IMR-90 (cell line): ENCODE measurements at regions not wholly inside any gene's neighbourhood (a gene's known extent, or its start where the extent isn't known, plus 50 kb on each side); places are given as distances from the start of the nearest gene placed in this dataset.

Experiments used
- ATAC-seq: fragments of 200-7000 bp; cut with Tn5 transposase; 2 replicates; pipeline ENCODE4 v1.9.1; 2020; ENCODE audit warnings: low read depth, mild to moderate bottlenecking, moderate library complexity
- BruUV-seq: library from RNA; stranded (reverse); fragments of 400-500 nt; replicated peaks from 2 replicates; lab custom pipeline; 2021; lab: Mats Ljungman, UMichigan
- CTCF ChIA-PET: fragments of 300-600 bp; formaldehyde crosslinking; extraction: SDS; loops from one replicate; lab custom pipeline; 2021; ENCODE audit warnings: antibody characterized with exemption; lab: Yijun Ruan, JAX
- POLR2A ChIA-PET: fragments of 300-600 bp; sonication (Branson Sonifier 250); formaldehyde crosslinking; loops from one replicate; lab custom pipeline; 2022; ENCODE audit warnings: antibody characterized with exemption; ENCODE audit not compliant: unreplicated experiment; lab: Charles Lee
- DNase-seq: peaks from one replicate; pipeline ENCODE4 v3.0.0; 2013
- H2AFZ ChIP-seq: replicated peaks from 2 replicates; pipeline ENCODE3; 2013; ENCODE audit warnings: low read length, mild to moderate bottlenecking; ENCODE audit not compliant: poor library complexity
- H2AK5ac ChIP-seq: 2 replicates; pipeline ENCODE4 v1.6.1; 2013; ENCODE audit warnings: low read depth, low read length, inconsistent platforms
- H2AK9ac ChIP-seq: replicated peaks from 2 replicates; pipeline ENCODE3; 2013; ENCODE audit warnings: mild to moderate bottlenecking, low read depth, low read length, moderate library complexity; ENCODE audit not compliant: poor library complexity
- H2BK120ac ChIP-seq: 2 replicates; pipeline ENCODE4 v1.6.1; 2013; ENCODE audit warnings: low read depth, low read length, inconsistent platforms
- H2BK15ac ChIP-seq: 3 replicates; pipeline ENCODE4 v1.6.1; 2013; ENCODE audit warnings: low read depth, low read length, inconsistent platforms
- H2BK20ac ChIP-seq: 2 replicates; pipeline ENCODE4 v1.6.1; 2013; ENCODE audit warnings: low read depth, mild to moderate bottlenecking, inconsistent platforms, low read length, moderate library complexity
- H2BK5ac ChIP-seq: 2 replicates; pipeline ENCODE4 v1.6.1; 2013; ENCODE audit warnings: mild to moderate bottlenecking, low read depth, low read length, inconsistent platforms; ENCODE audit not compliant: poor library complexity, severe bottlenecking
- H3K14ac ChIP-seq: replicated peaks from 2 replicates; pipeline ENCODE4 v1.6.1; 2013; ENCODE audit warnings: low read depth, low read length, inconsistent platforms
- H3K18ac ChIP-seq: 2 replicates; pipeline ENCODE4 v1.6.1; 2013; ENCODE audit warnings: low read depth, low read length, control low read depth
- H3K23ac ChIP-seq: 2 replicates; pipeline ENCODE4 v1.6.1; 2013; ENCODE audit warnings: low read depth, low read length, inconsistent platforms
- H3K27ac ChIP-seq: 2 replicates; pipeline ENCODE4 v1.5.1; 2013; ENCODE audit warnings: mild to moderate bottlenecking, control low read depth, low read length; ENCODE audit not compliant: insufficient read depth
- H3K27me3 ChIP-seq: 2 replicates; pipeline ENCODE4 v1.6.1; 2013; ENCODE audit warnings: low read length; ENCODE audit not compliant: control insufficient read depth, insufficient read depth
- H3K36me3 ChIP-seq: 2 replicates; pipeline ENCODE4 v1.6.1; 2013; ENCODE audit warnings: low read length, mixed read lengths; ENCODE audit not compliant: control insufficient read depth, insufficient read depth
- H3K4ac ChIP-seq: 2 replicates; pipeline ENCODE4 v1.6.1; 2013; ENCODE audit warnings: low read depth, low read length, inconsistent platforms
- H3K4me1 ChIP-seq: 2 replicates; pipeline ENCODE4 v1.6.1; 2013; ENCODE audit warnings: low read length, mixed read lengths; ENCODE audit not compliant: control insufficient read depth, insufficient read depth
- H3K4me2 ChIP-seq: 2 replicates; pipeline ENCODE4 v1.6.1; 2013; ENCODE audit warnings: low read depth, mild to moderate bottlenecking, control low read depth, low read length, moderate library complexity
- H3K4me3 ChIP-seq: 2 replicates; pipeline ENCODE4 v1.5.1; 2013; ENCODE audit warnings: low read depth, mild to moderate bottlenecking, control low read depth, low read length, moderate library complexity; ENCODE audit not compliant: insufficient read depth
- H3K56ac ChIP-seq: 2 replicates; pipeline ENCODE4 v1.6.1; 2013; ENCODE audit warnings: low read length, inconsistent platforms; ENCODE audit not compliant: insufficient read depth; ENCODE audit errors: extremely low read depth
- H3K79me1 ChIP-seq, 2 experiments: 2 replicates each; pipeline ENCODE4 v1.6.1; 2013; ENCODE audit warnings: low read length in 2 of 2, inconsistent platforms in 1 of 2, low read depth in 1 of 2
- H3K9ac ChIP-seq: 2 replicates; pipeline ENCODE4 v1.6.1; 2013; ENCODE audit warnings: low read depth, low read length, control low read depth
- H3K9me1 ChIP-seq: 2 replicates; pipeline ENCODE4 v1.6.1; 2013; ENCODE audit warnings: low read length, inconsistent platforms; ENCODE audit not compliant: insufficient read depth
- H3K9me3 ChIP-seq: 2 replicates; pipeline ENCODE4 v1.6.1; 2013; ENCODE audit warnings: low read length; ENCODE audit not compliant: control insufficient read depth, insufficient read depth
- H4K20me1 ChIP-seq: 2 replicates; pipeline ENCODE4 v1.6.1; 2013; ENCODE audit warnings: low read length, inconsistent platforms; ENCODE audit not compliant: insufficient read depth
- H4K5ac ChIP-seq: 2 replicates; pipeline ENCODE4 v1.6.1; 2013; ENCODE audit warnings: mild to moderate bottlenecking, low read depth, low read length, control low read depth
- H4K8ac ChIP-seq, 2 experiments: 2 replicates each; pipeline ENCODE4 v1.6.1; 2013; ENCODE audit warnings: low read depth in 2 of 2, low read length in 2 of 2, control low read depth in 1 of 2, inconsistent platforms in 1 of 2
- H4K91ac ChIP-seq: 2 replicates; pipeline ENCODE4 v1.6.1; 2013; ENCODE audit warnings: low read depth, low read length, inconsistent platforms; ENCODE audit not compliant: insufficient read depth
- BHLHE40 ChIP-seq: fragments of 150-350 bp; IDR thresholded peaks from 2 replicates; pipeline ENCODE4 v1.6.1; 2016; ENCODE audit warnings: mild to moderate bottlenecking, low read depth, low read length
- CEBPB ChIP-seq: IDR thresholded peaks from 2 replicates; pipeline ENCODE4 v1.6.1; 2012; ENCODE audit warnings: low read depth, low read length, improper control_type of control experiment
- CHD1 ChIP-seq: IDR thresholded peaks from 2 replicates; pipeline ENCODE4 v1.6.1; 2012; ENCODE audit warnings: low read depth, low read length, improper control_type of control experiment
- ELK1 ChIP-seq: fragments of 150-350 bp; IDR thresholded peaks from 2 replicates; pipeline ENCODE4 v1.6.1; 2016; ENCODE audit warnings: low read depth, mild to moderate bottlenecking, low read length, moderate library complexity, borderline replicate concordance
- FOS ChIP-seq: fragments of 150-350 bp; IDR thresholded peaks from 2 replicates; pipeline ENCODE4 v1.6.1; 2016; ENCODE audit warnings: low read depth, low read length
- MAFK ChIP-seq: IDR thresholded peaks from 2 replicates; pipeline ENCODE4 v1.6.1; 2012; ENCODE audit warnings: low read depth, low read length, improper control_type of control experiment
- MAZ ChIP-seq: IDR thresholded peaks from 2 replicates; pipeline ENCODE4 v1.6.1; 2012; ENCODE audit warnings: low read depth, mild to moderate bottlenecking, low read length, improper control_type of control experiment, moderate library complexity, borderline replicate concordance
- MXI1 ChIP-seq: IDR thresholded peaks from 2 replicates; pipeline ENCODE4 v1.6.1; 2012; ENCODE audit warnings: low read depth, mild to moderate bottlenecking, low read length, moderate library complexity, borderline replicate concordance
- NFE2L2 ChIP-seq: fragments of 150-350 bp; IDR thresholded peaks from 2 replicates; pipeline ENCODE4 v1.6.1; 2016; ENCODE audit warnings: low read depth, mild to moderate bottlenecking, low read length
- POLR2A ChIP-seq: IDR thresholded peaks from 2 replicates; pipeline ENCODE4 v1.6.1; 2012; ENCODE audit warnings: mild to moderate bottlenecking, low read depth, low read length
- RAD21 ChIP-seq: IDR thresholded peaks from 2 replicates; pipeline ENCODE4 v1.6.1; 2012; ENCODE audit warnings: low read length, improper control_type of control experiment
- RCOR1 ChIP-seq: IDR thresholded peaks from 2 replicates; pipeline ENCODE4 v1.6.1; 2012; ENCODE audit warnings: mild to moderate bottlenecking, low read length, improper control_type of control experiment; ENCODE audit not compliant: insufficient replicate concordance
- RFX5 ChIP-seq: IDR thresholded peaks from 2 replicates; pipeline ENCODE4 v1.8.0; 2012; ENCODE audit warnings: low read depth, mild to moderate bottlenecking, low read length, moderate library complexity
- SMC3 ChIP-seq: fragments of 150-350 bp; IDR thresholded peaks from 2 replicates; pipeline ENCODE4 v1.6.1; 2016; ENCODE audit warnings: low read depth, mild to moderate bottlenecking, antibody characterized with exemption, low read length, moderate library complexity
- WGBS, 2 experiments: methylation state at CpG; one replicate each; pipeline versions ENCODE4 v1.1.5 to v1.1.7; 2013; ENCODE audit warnings: missing lambda C conversion rate in 2 of 2; ENCODE audit not compliant: insufficient read length in 1 of 2; ENCODE audit errors: extremely low coverage in 2 of 2; 5-methylcytosine and 5-hydroxymethylcytosine counted together
- dilution Hi-C: fragments of 300-500 bp; cut with HindIII; formaldehyde crosslinking; loops from one replicate; pipeline ENCODE4 v1.14.3; 2018; ENCODE audit warnings: low sequenced_read_pairs; ENCODE audit not compliant: unreplicated experiment
- in situ Hi-C: fragments of 300-500 bp; cut with MboI; formaldehyde crosslinking; loops from 3 replicates; pipeline ENCODE4 v1.14.3; 2019; ENCODE audit warnings: low sequenced_read_pairs, inconsistent platforms, mixed read lengths
- intact Hi-C: fragments of 100-400 bp; cut with micrococcal nuclease; formaldehyde crosslinking; loops from 2 replicates; pipeline ENCODE4 v1.10.0; 2022
- TF ChIP-seq, protein P1 (sequence below): fragments of 150-350 bp; IDR thresholded peaks from 2 replicates; pipeline ENCODE4 v1.6.1; 2017; ENCODE audit warnings: mild to moderate bottlenecking, antibody characterized with exemption, low read length, low read depth
- TF ChIP-seq, protein P2 (sequence below): conservative IDR thresholded peaks from 2 replicates; pipeline ENCODE4 v1.5.1; 2012; ENCODE audit warnings: mild to moderate bottlenecking, low read depth, low read length, improper control_type of control experiment

- 84% methylated on average over 8 of the region's 15 CpGs; no CpG with 5 or more reads in 1 of the 2 experiments for WGBS, 2 experiments
- Histone ChIP-seq H3K23ac (no peak overlapping the region), H2AK5ac (no peak overlapping the region), H3K36me3 (no peaks in the 10 kb centered on the region), H4K5ac (no peak overlapping the region), H2AK9ac (no peak overlapping the region), H4K20me1 (no peaks in the 10 kb centered on the region), H3K4ac (no peak overlapping the region), H3K9me3 (no peaks in the 10 kb centered on the region), H4K91ac (no peak overlapping the region), H3K9me1 (peaks cover 14% of the 10 kb centered on the region), H2BK120ac (no peak overlapping the region), H3K4me2 (no peak overlapping the region), H2BK5ac (no peak overlapping the region), H3K14ac (no peak overlapping the region), H3K27ac (no peak overlapping the region), H3K18ac (no peak overlapping the region), H2BK15ac (no peak overlapping the region), H3K9ac (no peak overlapping the region), H3K4me3 (no peak overlapping the region), H3K27me3 (no peaks in the 10 kb centered on the region), H3K56ac (no peak overlapping the region), H3K79me1 (no peaks in the 10 kb centered on the region), H4K8ac (no peak overlapping the region), H2AFZ (no peak overlapping the region), H2BK20ac (no peak overlapping the region), H3K4me1 (peaks cover 19% of the 10 kb centered on the region)
- in situ Hi-C loops = no loop called here
- BruUV-seq = no TSS peak
- POLR2A ChIA-PET = no interaction called here
- dilution Hi-C loops = no loop called here
- ATAC-seq = no peak
- TF ChIP-seq BHLHE40 (no peak), MAZ (no peak), SMC3 (no peak), POLR2A (no peak), MXI1 (no peak), ELK1 (no peak), MAFK (no peak), RCOR1 (no peak), FOS (no peak), RFX5 (no peak), RAD21 (no peak), CHD1 (no peak), CEBPB (no peak), NFE2L2 (no peak)
- TF ChIP-seq, protein P1, sequence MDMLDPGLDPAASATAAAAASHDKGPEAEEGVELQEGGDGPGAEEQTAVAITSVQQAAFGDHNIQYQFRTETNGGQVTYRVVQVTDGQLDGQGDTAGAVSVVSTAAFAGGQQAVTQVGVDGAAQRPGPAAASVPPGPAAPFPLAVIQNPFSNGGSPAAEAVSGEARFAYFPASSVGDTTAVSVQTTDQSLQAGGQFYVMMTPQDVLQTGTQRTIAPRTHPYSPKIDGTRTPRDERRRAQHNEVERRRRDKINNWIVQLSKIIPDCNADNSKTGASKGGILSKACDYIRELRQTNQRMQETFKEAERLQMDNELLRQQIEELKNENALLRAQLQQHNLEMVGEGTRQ = no peak
- TF ChIP-seq, protein P2, sequence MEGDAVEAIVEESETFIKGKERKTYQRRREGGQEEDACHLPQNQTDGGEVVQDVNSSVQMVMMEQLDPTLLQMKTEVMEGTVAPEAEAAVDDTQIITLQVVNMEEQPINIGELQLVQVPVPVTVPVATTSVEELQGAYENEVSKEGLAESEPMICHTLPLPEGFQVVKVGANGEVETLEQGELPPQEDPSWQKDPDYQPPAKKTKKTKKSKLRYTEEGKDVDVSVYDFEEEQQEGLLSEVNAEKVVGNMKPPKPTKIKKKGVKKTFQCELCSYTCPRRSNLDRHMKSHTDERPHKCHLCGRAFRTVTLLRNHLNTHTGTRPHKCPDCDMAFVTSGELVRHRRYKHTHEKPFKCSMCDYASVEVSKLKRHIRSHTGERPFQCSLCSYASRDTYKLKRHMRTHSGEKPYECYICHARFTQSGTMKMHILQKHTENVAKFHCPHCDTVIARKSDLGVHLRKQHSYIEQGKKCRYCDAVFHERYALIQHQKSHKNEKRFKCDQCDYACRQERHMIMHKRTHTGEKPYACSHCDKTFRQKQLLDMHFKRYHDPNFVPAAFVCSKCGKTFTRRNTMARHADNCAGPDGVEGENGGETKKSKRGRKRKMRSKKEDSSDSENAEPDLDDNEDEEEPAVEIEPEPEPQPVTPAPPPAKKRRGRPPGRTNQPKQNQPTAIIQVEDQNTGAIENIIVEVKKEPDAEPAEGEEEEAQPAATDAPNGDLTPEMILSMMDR = no peak
- CTCF ChIA-PET = no interaction called here
- no peak for DNase-seq
- intact Hi-C loops = no loop called here
Measured at GRCh38 chr9:87267251-87268070, 230.2 kb upstream of the DAPK1 start.
